NCI-H128 (cell line): ENCODE measurements at regions not wholly inside any gene's neighbourhood (a gene's known extent, or its start where the extent isn't known, plus 50 kb on each side); places are given as distances from the start of the nearest gene placed in this dataset.
A peak's percentile ranks its signal among the peaks of the same experiment; 100 is the strongest.
"Not testable (repeated sequence)": the region's sequence is repeated elsewhere in the genome, so short reads cannot be mapped to it uniquely, and the experiment has no call there.

Experiments
- DNase-seq: peaks from one replicate; lab custom pipeline; 2025; ENCODE audit not compliant: unreplicated experiment; lab: John Stamatoyannopoulos, UW

DNA sequence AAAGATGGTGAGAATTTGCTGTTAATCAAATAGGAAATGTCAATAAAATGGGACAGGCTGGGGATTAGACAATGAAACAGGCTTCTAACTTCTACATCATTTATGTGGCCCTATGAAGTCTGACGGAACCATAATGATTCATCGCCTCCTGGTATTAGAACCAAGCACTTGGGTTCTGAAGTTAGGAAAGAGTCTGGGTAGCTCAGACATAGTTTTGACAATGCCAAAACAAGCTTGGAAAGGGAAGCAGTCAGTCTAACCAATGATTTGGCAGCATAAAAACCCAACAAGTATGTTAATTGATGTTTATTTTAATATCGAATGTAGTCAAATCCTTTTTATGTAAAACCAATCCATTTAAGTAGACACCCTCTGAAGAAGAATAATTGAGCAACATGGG is 160.8 kb upstream of the RSPO3 start:
- DNase-seq, result no peak

DNA sequence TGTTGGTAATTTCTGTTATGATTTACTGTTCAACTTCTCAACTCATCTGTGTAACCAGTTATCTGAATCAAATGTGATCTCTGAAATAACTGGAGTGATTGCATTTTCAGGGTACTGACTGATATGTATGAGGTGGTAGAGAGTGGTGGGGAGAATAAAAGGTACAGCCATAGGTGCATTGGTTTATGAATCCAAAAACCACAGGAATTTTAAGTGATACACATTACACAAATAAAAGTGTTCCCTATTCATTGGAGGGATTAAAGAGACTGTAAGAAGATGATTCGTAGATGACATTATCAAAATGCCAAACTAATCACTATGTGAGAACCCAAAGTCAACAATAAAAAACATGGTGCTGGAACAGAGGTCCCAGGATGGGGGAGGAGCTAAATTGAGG is 158.7 kb upstream of the RSPO3 start:
- no peak for DNase-seq

DNA sequence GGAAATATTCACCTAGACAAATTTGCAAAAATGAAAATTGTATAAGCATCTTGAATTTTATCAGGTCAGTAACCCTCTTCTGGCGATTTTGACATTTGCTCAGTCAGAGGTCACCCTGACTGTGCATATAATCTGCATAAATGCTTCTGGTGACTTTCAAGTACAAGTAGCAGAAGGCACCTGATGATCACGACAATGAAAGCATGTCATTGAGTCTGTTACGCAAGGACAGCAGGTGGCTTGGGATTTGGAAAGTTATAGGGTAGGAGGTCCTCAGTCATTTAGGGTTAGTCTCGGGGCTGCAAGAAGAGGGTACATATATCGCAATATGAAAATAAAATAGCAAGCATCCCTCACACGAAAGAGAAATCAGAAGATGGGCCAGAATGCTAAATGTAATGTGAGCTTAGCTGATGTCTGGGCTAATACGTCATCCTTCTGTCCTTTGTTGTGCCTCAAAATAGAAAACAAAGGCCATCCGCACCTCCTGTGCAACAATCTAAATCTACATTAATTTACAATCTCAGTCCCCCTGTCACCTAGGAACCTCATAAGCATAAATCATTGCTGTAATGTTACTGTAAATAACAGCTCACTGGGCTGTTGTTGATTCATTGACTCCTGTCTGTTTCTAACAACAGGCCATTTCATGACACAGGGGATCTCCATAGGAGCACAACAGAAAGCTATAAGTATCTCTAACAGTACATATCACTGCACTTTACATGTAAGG is 155.2 kb upstream of the RSPO3 start:
- no peak for DNase-seq

- no peak for DNase-seq
Measured at GRCh38 chr6:126967296-126968005, 151.0 kb upstream of the RSPO3 start.

DNA sequence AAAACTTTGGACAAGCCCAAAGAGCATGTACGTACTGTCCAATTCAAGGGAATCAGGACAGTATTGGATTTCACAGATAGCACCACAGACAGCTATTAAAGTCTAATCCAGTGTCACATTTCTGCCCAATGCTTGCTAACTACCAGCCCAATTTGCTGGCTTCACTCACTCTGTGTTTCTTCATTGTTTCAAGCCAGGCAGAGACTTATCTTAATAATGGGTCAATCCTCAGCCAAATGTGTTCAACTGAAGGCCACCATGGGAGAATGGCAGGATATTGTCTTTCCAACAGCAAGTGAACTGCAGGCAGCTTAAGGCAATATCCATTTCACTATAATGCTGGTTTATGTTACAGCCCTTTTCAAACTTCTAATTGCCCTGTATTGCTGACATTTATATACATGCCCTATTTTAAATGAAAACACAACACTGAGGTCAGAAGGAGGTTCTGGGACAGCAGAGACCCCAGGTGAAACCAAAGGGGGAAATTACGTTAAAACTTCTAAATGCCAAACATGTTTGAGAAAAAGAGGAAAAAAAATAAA is 142.1 kb upstream of the RSPO3 start:
- no peak for DNase-seq

DNA sequence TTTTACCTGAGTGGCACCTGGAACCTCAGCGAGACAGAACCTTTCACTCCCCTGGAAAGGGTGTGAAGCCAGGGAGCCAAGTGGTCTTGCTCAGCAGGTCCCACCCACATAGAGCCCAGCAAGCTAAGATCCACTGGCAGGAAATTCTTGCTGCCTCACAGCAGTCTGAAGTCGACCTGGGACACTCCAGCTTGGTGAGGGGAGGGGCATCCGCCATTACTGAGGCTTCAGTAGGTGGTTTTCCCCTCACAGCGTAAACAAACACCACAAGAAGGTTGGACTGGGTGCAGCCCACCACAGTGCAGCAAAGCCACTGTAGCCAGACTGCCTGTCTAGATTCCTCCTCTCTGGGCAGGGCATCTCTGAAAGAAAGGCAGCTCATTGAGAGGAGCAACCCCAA is 134.7 kb upstream of the RSPO3 start:
- no peak for DNase-seq

DNA sequence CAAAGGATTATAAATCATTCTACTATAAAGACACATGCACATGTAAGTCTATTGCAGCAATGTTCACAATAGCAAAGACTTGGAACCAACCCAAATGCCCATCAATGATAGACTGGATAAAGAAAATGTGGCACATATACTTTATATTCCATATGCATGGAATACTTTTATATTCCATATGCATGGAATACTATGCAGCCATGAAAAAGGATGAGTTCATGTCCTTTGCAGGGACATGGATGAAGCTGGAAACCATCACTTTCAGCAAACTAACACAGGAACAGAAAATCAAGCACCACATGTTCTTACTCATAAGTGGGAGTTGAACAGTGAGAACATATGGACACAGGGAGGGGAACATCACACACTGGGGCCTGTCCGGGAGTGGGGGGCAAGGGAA is 130.3 kb upstream of the RSPO3 start:
- DNase-seq, result not testable (repeated sequence)

GRCh38 chr6:127000631-127001030 is 117.8 kb upstream of the RSPO3 start:
- no peak for DNase-seq

DNA sequence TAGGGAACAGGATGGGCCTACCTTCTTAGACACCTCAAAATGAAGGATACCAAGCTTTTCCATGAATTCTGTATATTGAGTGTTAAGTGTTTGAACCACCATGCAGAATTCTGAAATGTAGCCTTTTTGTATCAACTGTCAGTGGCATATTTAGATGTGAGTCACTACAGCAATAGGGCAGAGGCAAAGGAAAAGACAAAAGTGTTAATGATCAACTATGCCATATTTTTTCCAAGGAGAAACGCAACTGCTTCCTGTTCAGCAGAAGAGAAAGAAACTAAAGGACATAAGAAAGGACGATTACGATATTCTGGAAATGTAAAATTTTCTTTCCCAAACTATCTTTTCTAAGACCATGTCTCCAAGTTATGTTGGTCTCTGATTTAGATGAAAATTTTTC is 104.6 kb upstream of the RSPO3 start:
- DNase-seq, result no peak

DNA sequence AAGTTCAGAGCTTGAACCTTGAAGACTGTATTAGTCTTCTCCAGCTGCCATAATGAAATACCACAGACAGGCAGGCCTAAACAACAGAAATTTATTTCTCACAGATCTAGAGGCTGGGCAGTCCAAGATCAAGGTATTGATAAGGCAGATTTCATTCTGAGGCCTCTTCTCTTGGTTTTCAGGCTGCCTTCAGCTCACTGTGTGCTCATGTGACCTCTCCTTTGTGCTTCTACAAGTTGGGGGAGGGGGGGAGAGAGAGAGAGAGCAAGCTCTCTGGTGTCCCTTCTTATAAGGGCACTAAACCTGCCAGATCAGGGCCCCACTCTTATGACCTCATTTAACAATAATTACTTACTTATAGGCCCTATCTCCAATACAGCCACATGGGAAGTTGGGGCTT is 102.6 kb upstream of the RSPO3 start:
- DNase-seq, result no peak

GRCh38 chr6:127019828-127020227 is 98.6 kb upstream of the RSPO3 start:
- no peak for DNase-seq

GRCh38 chr6:127022302-127022701 is 96.2 kb upstream of the RSPO3 start:
- peak; percentile 8 for DNase-seq

DNA sequence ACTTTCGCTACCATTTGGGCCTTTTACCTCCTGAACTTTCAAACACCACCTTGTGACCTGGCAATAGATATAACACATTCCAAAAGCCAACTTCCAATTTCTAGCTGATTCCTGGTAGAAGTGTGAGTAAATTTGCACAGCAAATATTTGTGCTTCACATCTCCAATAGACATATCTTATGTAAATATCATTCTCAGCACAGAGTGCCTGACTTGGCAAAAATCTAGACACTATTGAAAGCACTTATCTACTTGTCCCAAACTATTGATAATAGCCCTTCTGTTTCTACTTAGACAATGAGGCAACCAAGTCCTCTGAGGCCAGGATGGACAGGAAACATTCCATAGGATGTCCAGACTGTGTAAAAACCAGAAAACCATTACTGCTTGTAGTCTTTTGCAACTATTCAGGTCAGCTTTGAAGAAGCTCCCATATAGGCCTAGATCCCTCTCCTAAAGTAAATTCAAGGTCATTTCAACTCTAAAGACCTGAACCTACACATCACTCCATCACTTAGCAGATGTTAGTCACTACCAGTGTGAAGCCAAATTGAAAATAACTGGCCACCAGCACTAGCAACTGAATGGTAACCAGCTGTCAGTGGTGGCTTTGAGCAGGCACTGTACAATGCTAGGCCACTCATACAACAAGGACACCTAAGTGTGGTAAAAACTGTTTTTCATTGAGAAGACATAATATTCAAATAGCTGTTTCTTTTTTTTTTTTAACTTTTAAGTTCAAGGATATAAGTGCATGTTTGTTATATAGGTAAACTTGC is 95.3 kb upstream of the RSPO3 start:
- DNase-seq, result no peak

GRCh38 chr6:127026247-127026646 is 92.2 kb upstream of the RSPO3 start:
- no peak for DNase-seq

- no peak for DNase-seq
Measured at GRCh38 chr6:127030111-127030510, 88.4 kb upstream of the RSPO3 start.

- no peak for DNase-seq
Measured at GRCh38 chr6:127030836-127031235, 87.6 kb upstream of the RSPO3 start.

- no peak for DNase-seq
Measured at GRCh38 chr6:127031511-127031910, 87.0 kb upstream of the RSPO3 start.

GRCh38 chr6:127032971-127033370 is 85.5 kb upstream of the RSPO3 start:
- no peak for DNase-seq

- no peak for DNase-seq
Measured at GRCh38 chr6:127051571-127052260, 66.8 kb upstream of the RSPO3 start.

GRCh38 chr6:127053032-127053874 is 65.2 kb upstream of the RSPO3 start:
- DNase-seq, result no peak
